Large intestine (tissue), 3 donors: ENCODE measurements at regions not wholly inside any gene's neighbourhood (a gene's known extent, or its start where the extent isn't known, plus 50 kb on each side); places are given as distances from the start of the nearest gene placed in this dataset.

Source experiments
- DNase-seq, 2 donors: peaks; one replicate each; pipeline versions ENCODE4 v3.0.0 to v3.0.0-alpha.2; 2013
- H3K27ac ChIP-seq: one replicate; pipeline ENCODE4 v1.5.1; 2013; ENCODE audit warnings: low read length
- H3K27me3 ChIP-seq: 2 replicates; pipeline ENCODE4 v1.6.1; 2013; ENCODE audit warnings: low read length; ENCODE audit not compliant: control insufficient read depth, insufficient read depth
- H3K36me3 ChIP-seq: 2 replicates; pipeline ENCODE4 v1.6.1; 2013; ENCODE audit warnings: low read length; ENCODE audit not compliant: control insufficient read depth, insufficient read depth
- H3K4me1 ChIP-seq: one replicate; pipeline ENCODE4 v1.6.1; 2013; ENCODE audit warnings: low read length; ENCODE audit not compliant: control insufficient read depth, insufficient read depth
- H3K4me3 ChIP-seq: one replicate; pipeline ENCODE4 v1.5.1; 2013; ENCODE audit warnings: low read length
- H3K9me3 ChIP-seq: one replicate; pipeline ENCODE4 v1.6.1; 2013; ENCODE audit warnings: mild to moderate bottlenecking, low read depth, low read length, moderate library complexity; ENCODE audit not compliant: control insufficient read depth
- WGBS: methylation state at CpG from one replicate; pipeline ENCODE4 v1.1.5; 2013; ENCODE audit warnings: low lambda C conversion rate; ENCODE audit not compliant: insufficient coverage; 5-methylcytosine and 5-hydroxymethylcytosine counted together

DNA sequence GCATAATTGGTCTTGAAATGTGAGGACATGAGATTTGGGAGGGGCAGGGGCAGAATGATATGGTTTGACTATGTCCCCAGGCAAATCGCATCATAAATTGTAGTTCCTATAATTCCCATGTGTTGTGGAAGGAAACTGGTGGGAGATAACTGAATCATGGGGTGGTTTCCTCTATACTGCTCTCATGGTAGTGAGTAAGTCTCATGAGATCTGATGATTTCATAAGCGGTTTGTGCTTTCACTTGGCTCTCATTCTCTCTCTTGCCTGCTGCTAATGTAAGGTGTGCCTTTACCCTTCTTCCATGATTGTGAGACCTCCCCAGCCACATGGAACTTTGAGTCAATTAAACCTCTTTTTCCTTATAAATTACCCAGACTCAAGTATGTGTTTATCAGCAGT is 2595.9 kb downstream of the PCDH7 start:
- no peak for DNase-seq
- no peaks in the 10 kb centered on the region for H3K36me3 ChIP-seq

DNA sequence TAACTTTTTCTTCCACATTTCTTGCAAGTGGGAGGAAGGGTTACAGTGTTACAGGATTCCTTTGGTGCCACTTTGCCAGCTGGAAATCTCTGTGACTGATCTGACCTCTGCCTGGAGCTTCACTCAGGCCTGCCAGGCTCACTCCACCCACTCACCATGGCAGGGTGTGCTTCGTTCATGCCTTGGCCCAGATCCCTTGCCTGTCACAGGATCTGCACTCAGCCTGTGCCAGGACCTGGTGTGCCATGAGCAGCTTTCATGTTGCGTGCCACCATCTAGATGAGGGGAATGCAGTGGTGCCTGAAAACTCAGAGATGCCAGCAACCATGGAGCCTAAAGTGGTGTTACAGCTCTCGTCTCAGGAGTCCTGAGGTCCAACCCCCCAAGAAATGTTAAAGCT is 2596.4 kb downstream of the PCDH7 start:
- Histone ChIP-seq H3K4me3 (no peak overlapping the region), H3K9me3 (no peaks in the 10 kb centered on the region), H3K27me3 (no peaks in the 10 kb centered on the region), H3K27ac (no peak overlapping the region), H3K4me1 (no peaks in the 10 kb centered on the region), H3K36me3 (no peaks in the 10 kb centered on the region)
- no CpG with 5 or more reads among the region's 3 CpGs for WGBS
- DNase-seq: no peak

More for the DNA sequence above, 2595.9 kb downstream of the PCDH7 start:
- H3K4me1 ChIP-seq: no peaks in the 10 kb centered on the region
- H3K9me3 ChIP-seq: no peaks in the 10 kb centered on the region
- H3K27me3 ChIP-seq: no peaks in the 10 kb centered on the region
- no CpG with 5 or more reads among the region's 2 CpGs for WGBS
- no peak overlapping the region for H3K27ac ChIP-seq
- H3K4me3 ChIP-seq: no peak overlapping the region

DNA sequence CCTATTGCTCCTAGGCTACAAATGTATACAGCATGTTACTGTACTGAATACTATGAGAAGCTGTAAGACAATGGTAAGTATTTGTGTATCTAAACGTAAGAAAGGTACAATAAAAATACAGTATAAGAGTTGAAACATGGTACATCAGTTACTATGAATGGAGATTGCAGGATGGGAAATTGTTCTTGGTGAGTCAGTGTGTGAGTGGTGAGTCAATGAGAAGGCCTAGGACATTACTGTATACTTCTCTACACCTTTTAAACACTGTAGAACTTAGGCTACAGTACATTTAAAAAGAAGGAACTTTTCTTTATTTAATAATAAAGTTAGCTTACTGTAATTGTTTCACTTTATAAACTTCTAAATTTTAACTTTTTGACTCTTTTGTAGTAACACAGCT is 2603.2 kb downstream of the PCDH7 start:
- H3K4me3 ChIP-seq: no peak overlapping the region
- no peaks in the 10 kb centered on the region for H3K9me3 ChIP-seq
- no peak overlapping the region for H3K27ac ChIP-seq
- DNase-seq: no peak
- no peaks in the 10 kb centered on the region for H3K36me3 ChIP-seq
- no peaks in the 10 kb centered on the region for H3K27me3 ChIP-seq
- no peaks in the 10 kb centered on the region for H3K4me1 ChIP-seq
- WGBS: 100% methylated on average over 1 of the region's 1 CpG

DNA sequence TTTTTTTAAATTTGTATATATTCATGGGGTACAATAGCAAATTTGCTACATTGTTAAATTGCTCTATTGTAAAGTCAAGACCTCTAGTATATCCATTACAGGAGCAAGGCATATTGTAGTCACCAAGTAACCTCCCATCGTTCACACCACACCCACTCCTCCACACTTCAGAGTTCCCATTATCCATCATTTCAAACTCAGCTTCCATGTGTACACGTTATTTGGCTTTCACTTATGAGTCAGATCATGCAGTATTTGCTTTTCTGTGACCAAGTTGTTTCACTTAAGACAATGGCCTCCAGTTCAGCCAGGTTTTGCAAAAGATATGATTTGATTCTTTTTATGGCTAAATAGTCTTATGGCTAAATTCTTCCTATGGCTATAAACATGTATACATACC is 2614.2 kb downstream of the PCDH7 start:
- H3K4me3 ChIP-seq: no peak overlapping the region
- H3K27me3 ChIP-seq: no peaks in the 10 kb centered on the region
- H3K27ac ChIP-seq: no peak overlapping the region
- H3K4me1 ChIP-seq: no peaks in the 10 kb centered on the region
- H3K36me3 ChIP-seq: no peaks in the 10 kb centered on the region
- peaks cover 15% of the 10 kb centered on the region for H3K9me3 ChIP-seq
- no peak for DNase-seq
- no CpG with 5 or more reads among the region's 2 CpGs for WGBS

DNA sequence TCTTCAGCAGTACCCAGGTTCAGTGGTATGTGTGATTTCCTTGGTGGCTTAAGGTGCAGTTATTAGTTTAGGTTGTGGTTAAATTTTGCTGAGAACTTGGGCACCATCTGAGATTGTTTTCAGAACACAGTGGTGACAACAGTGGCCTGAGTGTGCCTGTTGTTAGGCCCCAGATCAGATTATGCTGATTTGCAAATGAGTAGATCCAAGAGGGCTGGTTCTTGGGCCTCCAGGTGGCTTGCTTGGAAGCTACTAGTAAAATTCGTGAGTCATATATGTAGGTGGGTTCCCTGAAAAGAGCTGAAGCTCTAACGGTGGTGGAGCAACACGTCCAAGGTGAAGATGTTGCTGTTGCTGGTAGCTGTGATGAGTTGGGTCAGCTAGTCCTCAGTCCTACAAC is 2619.6 kb downstream of the PCDH7 start:
- H3K27me3 ChIP-seq: no peaks in the 10 kb centered on the region
- no peak overlapping the region for H3K4me3 ChIP-seq
- WGBS: no CpG with 5 or more reads among the region's 3 CpGs
- H3K4me1 ChIP-seq: no peaks in the 10 kb centered on the region
- H3K27ac ChIP-seq: no peak overlapping the region
- DNase-seq: no peak
- H3K36me3 ChIP-seq: no peaks in the 10 kb centered on the region
- peaks cover 11% of the 10 kb centered on the region for H3K9me3 ChIP-seq

DNA sequence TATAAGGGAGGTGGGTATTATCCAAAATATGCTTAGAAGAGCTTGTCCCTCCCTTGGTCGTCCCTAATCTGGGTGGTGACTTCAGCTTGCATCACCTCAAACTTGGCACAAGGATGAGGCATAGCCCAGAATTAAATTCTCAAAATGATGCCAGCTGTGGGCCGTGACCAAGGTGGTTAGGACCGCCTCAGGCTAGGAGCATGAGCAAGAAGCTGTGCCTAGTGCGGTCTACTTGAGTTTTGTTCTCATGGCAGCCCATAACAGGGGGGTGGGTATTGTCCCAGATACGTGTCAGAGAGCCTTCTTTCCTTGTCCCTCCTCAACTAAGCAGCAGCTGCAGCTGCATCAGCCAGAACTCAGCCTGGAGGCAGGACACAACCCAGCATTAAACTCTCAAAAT is 2620.0 kb downstream of the PCDH7 start:
- Histone ChIP-seq H3K4me3 (no peak overlapping the region), H3K27ac (no peak overlapping the region), H3K4me1 (no peaks in the 10 kb centered on the region), H3K27me3 (no peaks in the 10 kb centered on the region), H3K36me3 (no peaks in the 10 kb centered on the region), H3K9me3 (peaks cover 11% of the 10 kb centered on the region)
- no CpG with 5 or more reads among the region's 5 CpGs for WGBS
- DNase-seq: no peak

DNA sequence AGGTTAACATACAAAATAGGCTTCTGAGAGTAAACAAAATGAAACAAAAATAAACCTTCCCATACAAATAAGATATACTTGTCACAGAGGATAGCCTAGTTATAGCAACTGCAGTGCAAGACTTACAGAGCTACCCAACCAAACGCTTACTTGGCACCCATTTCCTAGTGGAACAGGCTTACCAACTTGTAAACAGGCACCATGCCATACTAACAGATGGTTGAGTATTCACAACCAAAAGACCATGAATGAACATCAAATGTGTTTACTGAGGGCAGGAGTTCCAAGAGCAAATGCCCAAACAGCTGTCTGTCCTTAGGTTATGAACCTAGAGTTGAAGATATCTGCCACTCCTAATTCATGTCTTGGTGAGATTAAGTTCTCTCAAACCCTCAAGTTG is 2629.2 kb downstream of the PCDH7 start:
- H3K27me3 ChIP-seq: no peaks in the 10 kb centered on the region
- H3K4me1 ChIP-seq: no peaks in the 10 kb centered on the region
- no peak overlapping the region for H3K4me3 ChIP-seq
- H3K36me3 ChIP-seq: no peaks in the 10 kb centered on the region
- H3K9me3 ChIP-seq: no peaks in the 10 kb centered on the region
- H3K27ac ChIP-seq: no peak overlapping the region
- no CpG with 5 or more reads among the region's 1 CpG for WGBS
- no peak for DNase-seq

DNA sequence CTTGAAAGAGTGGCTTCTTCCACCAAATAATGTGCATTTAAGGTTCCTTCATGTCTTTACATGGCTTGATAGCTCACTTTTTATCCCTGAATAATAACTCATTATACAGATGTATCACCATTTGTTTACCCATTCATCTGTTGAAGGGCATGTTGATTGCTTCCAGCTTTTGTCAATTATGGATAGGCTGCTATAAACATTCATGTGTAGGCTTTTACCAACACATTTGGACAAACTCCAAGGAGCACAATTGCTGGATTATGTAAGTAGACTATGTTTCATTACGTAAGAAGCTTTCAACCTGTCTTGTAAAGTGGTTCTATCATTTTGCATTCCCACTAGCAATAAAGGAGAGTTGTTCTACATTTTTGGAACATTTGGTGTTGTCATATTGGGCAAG is 2637.0 kb downstream of the PCDH7 start:
- no CpG with 5 or more reads among the region's 1 CpG for WGBS
- Histone ChIP-seq H3K27ac (no peak overlapping the region), H3K36me3 (no peaks in the 10 kb centered on the region), H3K4me1 (no peaks in the 10 kb centered on the region), H3K4me3 (no peak overlapping the region), H3K9me3 (peaks cover 6% of the 10 kb centered on the region), H3K27me3 (no peaks in the 10 kb centered on the region)
- DNase-seq: no peak

DNA sequence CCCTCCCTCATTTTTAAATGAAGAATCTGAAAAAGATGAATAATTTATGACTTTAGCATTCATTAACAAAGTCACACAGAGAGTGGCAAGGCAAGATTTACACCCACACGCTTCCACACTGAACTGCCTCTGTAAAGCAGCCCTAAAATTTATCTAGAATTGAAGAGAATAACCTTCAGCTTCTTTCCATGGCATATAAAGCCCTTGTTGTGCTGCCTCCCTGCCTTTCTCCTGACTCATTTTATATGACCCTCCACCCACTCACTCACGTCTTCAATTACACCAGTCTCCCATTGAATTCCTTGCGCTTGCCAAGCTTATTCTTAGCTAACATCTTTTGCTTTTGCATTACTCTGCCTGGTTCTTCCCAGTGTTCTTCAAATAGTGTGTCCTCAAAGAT is 2649.3 kb downstream of the PCDH7 start:
- H3K27ac ChIP-seq: no peak overlapping the region
- no peaks in the 10 kb centered on the region for H3K36me3 ChIP-seq
- DNase-seq: no peak
- H3K4me1 ChIP-seq: no peaks in the 10 kb centered on the region
- H3K27me3 ChIP-seq: no peaks in the 10 kb centered on the region
- 38% methylated on average over 2 of the region's 3 CpGs for WGBS
- no peak overlapping the region for H3K4me3 ChIP-seq
- H3K9me3 ChIP-seq: no peaks in the 10 kb centered on the region

DNA sequence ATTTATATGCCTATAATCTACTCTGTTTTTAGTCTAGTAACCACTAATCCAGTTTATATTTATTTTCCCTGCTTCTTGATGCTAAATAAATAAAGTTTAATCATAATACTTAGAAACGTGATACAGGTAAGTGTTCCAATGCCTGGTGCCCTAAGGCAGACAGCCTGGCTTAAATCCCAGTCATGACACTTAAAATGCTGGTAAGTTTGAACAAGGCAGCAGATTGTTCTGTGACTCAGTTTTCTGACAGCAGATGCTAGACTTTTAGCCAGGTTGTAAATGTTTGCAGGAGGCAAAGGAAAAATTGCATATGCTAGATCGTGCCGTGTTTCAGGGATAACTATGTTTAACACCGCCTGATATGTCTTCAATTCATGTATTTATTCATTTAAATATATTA is 2661.6 kb downstream of the PCDH7 start:
- H3K36me3 ChIP-seq: no peaks in the 10 kb centered on the region
- 100% methylated on average over 2 of the region's 4 CpGs for WGBS

DNA sequence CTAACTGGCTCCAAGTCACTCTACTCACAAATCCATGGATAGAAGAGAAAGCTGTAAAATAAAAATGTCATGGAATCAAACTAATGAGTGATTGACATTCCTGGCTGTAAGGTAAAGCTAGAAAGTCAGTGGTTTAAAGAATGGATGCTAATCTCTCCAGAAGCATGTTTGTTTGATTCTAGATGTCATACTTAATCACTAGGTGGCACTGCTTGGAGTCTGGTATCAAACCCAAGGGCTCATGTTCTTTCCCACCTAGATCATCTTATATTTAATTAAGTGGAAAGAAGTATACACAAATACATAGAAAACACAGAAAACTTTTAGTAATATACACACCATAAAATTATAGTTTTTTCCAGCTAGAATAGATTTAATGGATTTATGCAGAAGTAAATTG is 2666.6 kb downstream of the PCDH7 start:
- Histone ChIP-seq H3K4me3 (no peak overlapping the region), H3K27ac (no peak overlapping the region), H3K36me3 (no peaks in the 10 kb centered on the region), H3K4me1 (no peaks in the 10 kb centered on the region), H3K9me3 (peaks cover 5% of the 10 kb centered on the region), H3K27me3 (no peaks in the 10 kb centered on the region)
- no peak for DNase-seq

More for the DNA sequence above, 2661.6 kb downstream of the PCDH7 start:
- no peak overlapping the region for H3K4me3 ChIP-seq
- H3K27ac ChIP-seq: no peak overlapping the region
- DNase-seq: no peak
- H3K9me3 ChIP-seq: peaks cover 5% of the 10 kb centered on the region
- no peaks in the 10 kb centered on the region for H3K4me1 ChIP-seq
- no peaks in the 10 kb centered on the region for H3K27me3 ChIP-seq
